ENCODE measurements at regions not wholly inside any gene's neighbourhood (a gene's known extent, or its start where the extent isn't known, plus 50 kb on each side); places are given as distances from the start of the nearest gene placed in this dataset.

DNA sequence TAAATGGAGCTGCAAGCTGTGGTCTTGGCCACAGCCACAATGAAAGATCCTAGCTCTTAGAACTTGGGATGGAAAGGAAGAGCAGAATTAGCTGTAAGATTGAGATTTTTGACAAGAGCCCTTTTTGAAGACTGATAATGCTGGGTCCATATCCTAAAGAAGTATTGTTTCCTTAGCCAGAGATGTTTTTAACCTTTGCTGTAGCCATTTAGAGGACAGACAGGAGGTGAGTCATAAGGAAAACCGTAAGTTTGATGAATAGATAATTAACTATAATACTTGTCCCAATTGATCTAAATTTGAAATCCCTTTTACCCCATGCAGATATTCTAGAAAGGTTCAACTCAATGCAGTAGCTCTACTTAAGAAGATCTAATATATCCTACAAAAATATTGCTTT, 213.7 kb downstream of the HTR1B start:
- no peak overlapping the region for H3K9ac ChIP-seq (ENCODE audit: low read depth, low read length)
- H3K36me3 ChIP-seq (ENCODE audit: insufficient read depth, low read depth, low read length), result no peaks in the 10 kb centered on the region
- peaks cover 8% of the 10 kb centered on the region; the same call in 1 of the 2 replicates for H3K9me3 ChIP-seq (ENCODE audit: insufficient read depth, low read depth, low read length)
- H3K4me3 ChIP-seq (ENCODE audit: low read length), result no peak overlapping the region
- no peaks in the 10 kb centered on the region for H3K4me1 ChIP-seq (ENCODE audit: insufficient read depth, low read length)
- no peak overlapping the region for H3K27ac ChIP-seq (ENCODE audit: low read length)
- H3K27me3 ChIP-seq (ENCODE audit: insufficient read depth, low read length), result no peaks in the 10 kb centered on the region

DNA sequence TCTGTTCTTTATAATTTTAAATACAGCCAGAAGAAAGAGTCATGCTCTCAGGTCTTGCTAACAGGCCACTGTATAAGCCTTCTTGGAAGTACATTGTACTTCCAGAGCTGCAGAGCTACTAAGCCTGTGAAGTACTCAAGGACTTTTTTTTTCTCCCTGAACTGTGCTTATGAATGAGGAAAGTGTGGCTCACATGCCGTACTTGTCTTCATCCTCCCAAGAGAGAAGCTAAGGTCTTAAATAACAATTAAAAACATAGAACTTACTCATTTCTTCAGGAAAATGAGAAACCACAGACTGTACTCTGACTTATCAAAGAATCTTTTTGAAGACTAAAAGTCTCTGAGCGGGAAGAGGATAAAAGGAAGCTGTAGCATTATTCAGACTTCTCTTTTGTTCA, 218.3 kb downstream of the HTR1B start:
- Histone ChIP-seq H3K4me3 (ENCODE audit: low read length) (no peak overlapping the region), H3K4me1 (ENCODE audit: insufficient read depth, low read length) (no peaks in the 10 kb centered on the region), H3K9ac (ENCODE audit: low read depth, low read length) (no peak overlapping the region)

DNA sequence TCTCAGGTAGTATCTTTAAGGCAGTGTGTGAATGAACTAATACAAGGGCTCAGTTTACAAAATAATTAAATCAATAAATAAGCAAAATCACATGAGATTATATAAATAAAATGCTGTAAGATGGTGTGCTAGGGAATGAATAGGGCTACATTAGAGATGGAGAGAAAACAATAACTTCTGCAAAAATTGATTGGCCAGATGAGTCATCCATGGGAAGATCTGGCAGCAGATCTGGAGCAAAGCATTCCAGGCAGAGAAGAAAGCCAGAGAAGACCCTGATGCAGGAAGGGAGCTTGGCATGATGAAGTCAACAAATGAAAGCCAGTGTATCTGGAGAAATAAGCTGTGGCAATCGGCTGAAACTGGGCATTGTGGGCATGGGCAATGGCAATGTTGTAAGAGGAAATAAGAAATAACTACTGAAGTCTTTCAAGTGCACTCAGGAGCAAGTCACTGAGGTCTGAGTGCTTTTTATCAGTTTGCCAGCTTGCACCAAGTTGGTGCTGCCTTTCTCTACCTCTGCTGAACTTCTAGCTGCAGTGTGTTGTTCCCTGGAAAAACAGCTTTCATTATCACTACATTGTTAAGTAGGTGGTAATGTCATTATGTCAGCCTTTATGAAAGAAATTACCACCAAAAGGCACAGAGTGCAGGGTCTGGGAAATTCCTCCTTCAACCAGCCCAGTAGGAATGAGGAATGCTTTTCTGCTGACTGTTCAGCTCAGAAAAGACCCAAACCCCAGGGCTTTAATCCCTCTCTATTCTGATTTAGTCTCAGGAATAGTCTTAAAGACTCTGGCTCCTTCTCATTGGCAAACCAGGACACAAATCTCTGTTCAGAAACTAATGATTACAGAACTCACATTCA, 231.6 kb downstream of the HTR1B start:
- Histone ChIP-seq H3K9ac (ENCODE audit: low read depth, low read length) (no peak overlapping the region), H3K36me3 (ENCODE audit: insufficient read depth, low read depth, low read length) (no peaks in the 10 kb centered on the region)

More for the DNA sequence above, 218.3 kb downstream of the HTR1B start:
- Histone ChIP-seq H3K27ac (ENCODE audit: low read length) (no peak overlapping the region), H3K36me3 (ENCODE audit: insufficient read depth, low read depth, low read length) (no peaks in the 10 kb centered on the region), H3K9me3 (ENCODE audit: insufficient read depth, low read depth, low read length) (no peaks in the 10 kb centered on the region), H3K27me3 (ENCODE audit: insufficient read depth, low read length) (no peaks in the 10 kb centered on the region)

DNA sequence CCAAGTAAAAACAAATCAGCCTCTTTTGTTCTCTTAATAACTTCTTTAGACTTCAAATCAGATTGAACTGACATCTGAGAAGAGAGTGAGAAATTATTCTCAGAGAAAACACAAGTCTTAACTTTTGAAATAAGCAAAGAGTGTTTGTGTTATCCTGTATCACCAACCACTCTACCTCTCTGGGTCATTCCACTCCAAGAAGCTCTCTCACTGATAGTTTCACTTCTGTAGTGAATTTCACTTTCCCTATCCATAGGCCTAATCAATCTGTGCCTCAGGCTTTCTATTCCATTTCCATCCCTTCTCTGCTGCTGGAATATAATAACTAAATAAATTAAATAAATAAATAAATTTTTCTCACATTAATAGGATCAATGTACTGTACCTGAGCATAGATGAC, 235.0 kb downstream of the HTR1B start:
- Histone ChIP-seq H3K4me3 (ENCODE audit: low read length) (no peak overlapping the region), H3K9me3 (ENCODE audit: insufficient read depth, low read depth, low read length) (no peaks in the 10 kb centered on the region; the same call in 1 of the 2 replicates), H3K27me3 (ENCODE audit: insufficient read depth, low read length) (no peaks in the 10 kb centered on the region), H3K4me1 (ENCODE audit: insufficient read depth, low read length) (no peaks in the 10 kb centered on the region), H3K27ac (ENCODE audit: low read length) (no peak overlapping the region), H3K9ac (ENCODE audit: low read depth, low read length) (no peak overlapping the region), H3K36me3 (ENCODE audit: insufficient read depth, low read depth, low read length) (no peaks in the 10 kb centered on the region)

More for the DNA sequence above, 231.6 kb downstream of the HTR1B start:
- Histone ChIP-seq H3K9me3 (ENCODE audit: insufficient read depth, low read depth, low read length) (no peaks in the 10 kb centered on the region), H3K27ac (ENCODE audit: low read length) (no peak overlapping the region), H3K4me3 (ENCODE audit: low read length) (no peak overlapping the region), H3K27me3 (ENCODE audit: insufficient read depth, low read length) (no peaks in the 10 kb centered on the region), H3K4me1 (ENCODE audit: insufficient read depth, low read length) (no peaks in the 10 kb centered on the region)

DNA sequence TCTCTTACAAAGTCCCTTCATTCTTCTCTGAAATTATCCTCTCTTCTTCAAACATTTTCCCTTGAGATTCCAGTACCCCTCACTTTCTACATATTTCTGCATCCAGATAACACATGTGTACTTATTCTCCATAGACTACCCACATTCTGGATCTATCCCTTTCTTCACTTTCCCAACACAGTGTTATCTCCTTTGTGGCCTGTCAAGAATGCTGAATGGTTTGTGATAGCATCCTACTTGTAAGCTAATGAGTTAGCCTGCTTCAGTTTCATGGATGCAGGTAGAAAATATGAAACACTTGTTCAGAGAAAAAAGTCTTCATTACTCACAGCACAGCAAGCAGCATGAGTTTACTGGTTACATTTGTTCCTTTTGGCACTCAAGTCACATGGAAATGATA, 245.4 kb downstream of the HTR1B start:
- Histone ChIP-seq H3K9me3 (ENCODE audit: insufficient read depth, low read depth, low read length) (peaks cover 15% of the 10 kb centered on the region), H3K4me1 (ENCODE audit: insufficient read depth, low read length) (no peaks in the 10 kb centered on the region), H3K9ac (ENCODE audit: low read depth, low read length) (no peak overlapping the region)

DNA sequence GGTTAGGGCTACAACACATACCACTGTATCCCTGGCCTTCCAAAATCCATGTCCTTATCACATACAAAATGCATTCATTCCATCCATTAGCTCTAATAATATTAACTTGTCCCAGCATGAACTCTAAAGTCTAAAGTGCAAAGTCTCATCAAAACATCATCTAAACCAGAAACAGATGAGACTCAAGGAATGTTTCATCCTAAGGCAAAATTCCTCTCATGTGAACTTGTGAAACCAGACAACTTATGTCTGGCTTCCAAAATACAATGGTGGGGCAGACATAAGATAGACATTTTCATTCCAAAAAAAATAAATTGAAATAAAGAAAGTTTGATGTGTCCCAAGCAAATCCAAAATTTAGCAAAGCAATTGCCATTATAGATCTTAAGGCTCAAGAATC, 257.4 kb downstream of the HTR1B start:
- H3K9ac ChIP-seq (ENCODE audit: low read depth, low read length), result no peak overlapping the region
- no peak overlapping the region for H3K4me3 ChIP-seq (ENCODE audit: low read length)
- H3K9me3 ChIP-seq (ENCODE audit: insufficient read depth, low read depth, low read length), result no peaks in the 10 kb centered on the region
- H3K27me3 ChIP-seq (ENCODE audit: insufficient read depth, low read length), result no peaks in the 10 kb centered on the region
- no peaks in the 10 kb centered on the region for H3K36me3 ChIP-seq (ENCODE audit: insufficient read depth, low read depth, low read length)
- no peak overlapping the region for H3K27ac ChIP-seq (ENCODE audit: low read length)
- H3K4me1 ChIP-seq (ENCODE audit: insufficient read depth, low read length), result no peaks in the 10 kb centered on the region

More for the DNA sequence above, 245.4 kb downstream of the HTR1B start:
- H3K36me3 ChIP-seq (ENCODE audit: insufficient read depth, low read depth, low read length), result no peaks in the 10 kb centered on the region
- no peak overlapping the region for H3K4me3 ChIP-seq (ENCODE audit: low read length)
- H3K27ac ChIP-seq (ENCODE audit: low read length), result no peak overlapping the region
- no peaks in the 10 kb centered on the region for H3K27me3 ChIP-seq (ENCODE audit: insufficient read depth, low read length)

DNA sequence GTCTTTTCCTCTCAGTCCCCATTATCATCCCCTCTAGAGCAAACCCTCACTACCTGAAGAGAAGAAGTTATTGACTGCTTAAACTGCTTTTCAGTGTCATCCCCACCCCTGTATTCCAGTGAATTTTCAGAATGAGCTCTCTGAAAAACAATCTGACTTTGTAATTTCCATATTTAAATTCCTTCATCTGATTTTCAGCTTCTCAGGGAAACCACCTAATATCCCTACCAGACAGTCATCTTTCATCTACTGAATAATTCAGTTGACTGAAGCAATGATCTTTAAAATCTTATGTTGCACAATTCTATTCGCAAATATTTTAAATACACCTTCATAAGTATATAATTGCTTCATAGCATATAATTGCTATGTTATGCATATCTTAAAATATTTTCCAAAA, 258.7 kb downstream of the HTR1B start:
- Histone ChIP-seq H3K4me3 (ENCODE audit: low read length) (no peak overlapping the region), H3K9me3 (ENCODE audit: insufficient read depth, low read depth, low read length) (no peaks in the 10 kb centered on the region), H3K27me3 (ENCODE audit: insufficient read depth, low read length) (no peaks in the 10 kb centered on the region), H3K27ac (ENCODE audit: low read length) (no peak overlapping the region), H3K36me3 (ENCODE audit: insufficient read depth, low read depth, low read length) (no peaks in the 10 kb centered on the region), H3K9ac (ENCODE audit: low read depth, low read length) (no peak overlapping the region), H3K4me1 (ENCODE audit: insufficient read depth, low read length) (no peaks in the 10 kb centered on the region)

DNA sequence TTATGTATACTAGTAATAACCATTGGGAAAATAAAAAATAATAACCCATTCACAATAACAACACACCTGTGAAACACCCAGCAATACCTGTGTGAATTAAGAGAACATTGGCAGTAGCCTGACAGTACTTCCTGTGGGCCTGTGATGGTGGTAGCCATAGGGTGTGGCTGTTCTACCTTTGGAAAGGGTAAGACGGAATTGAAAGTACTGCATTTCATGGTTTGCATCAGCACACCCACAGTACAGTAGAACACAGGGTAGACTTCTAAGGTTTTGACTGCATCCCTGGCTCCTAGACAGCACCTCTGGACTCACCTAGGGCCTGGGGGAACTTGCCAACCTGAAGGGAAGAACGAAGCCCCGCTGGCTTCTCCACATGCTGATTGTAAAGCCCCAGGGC, 279.8 kb downstream of the HTR1B start:
- Histone ChIP-seq H3K27ac (ENCODE audit: low read length) (no peak overlapping the region), H3K9me3 (ENCODE audit: insufficient read depth, low read depth, low read length) (no peaks in the 10 kb centered on the region), H3K27me3 (ENCODE audit: insufficient read depth, low read length) (no peaks in the 10 kb centered on the region), H3K4me3 (ENCODE audit: low read length) (no peak overlapping the region), H3K4me1 (ENCODE audit: insufficient read depth, low read length) (no peaks in the 10 kb centered on the region), H3K36me3 (ENCODE audit: insufficient read depth, low read depth, low read length) (no peaks in the 10 kb centered on the region), H3K9ac (ENCODE audit: low read depth, low read length) (no peak overlapping the region)

DNA sequence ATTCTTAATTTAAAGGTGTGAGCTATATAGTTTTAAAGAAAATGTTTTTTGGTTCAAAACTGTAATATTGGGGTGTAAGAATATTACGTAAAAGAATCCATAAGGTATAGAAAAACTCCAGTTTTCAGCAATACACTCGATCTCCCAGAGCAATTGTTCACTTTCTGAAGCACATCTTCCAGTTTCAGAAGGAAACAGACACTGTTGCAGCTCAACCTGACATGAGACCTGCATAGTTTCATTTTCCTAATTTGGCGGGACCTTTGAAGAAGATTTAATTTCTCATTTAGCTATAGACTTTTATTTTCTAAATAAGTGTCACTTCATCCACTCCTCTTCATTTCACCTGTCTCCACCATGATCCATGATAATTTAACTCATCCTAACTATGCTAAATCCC, 281.5 kb downstream of the HTR1B start:
- Histone ChIP-seq H3K4me3 (ENCODE audit: low read length) (no peak overlapping the region), H3K36me3 (ENCODE audit: insufficient read depth, low read depth, low read length) (no peaks in the 10 kb centered on the region), H3K9ac (ENCODE audit: low read depth, low read length) (no peak overlapping the region), H3K27me3 (ENCODE audit: insufficient read depth, low read length) (no peaks in the 10 kb centered on the region), H3K9me3 (ENCODE audit: insufficient read depth, low read depth, low read length) (no peaks in the 10 kb centered on the region), H3K27ac (ENCODE audit: low read length) (no peak overlapping the region), H3K4me1 (ENCODE audit: insufficient read depth, low read length) (no peaks in the 10 kb centered on the region)

DNA sequence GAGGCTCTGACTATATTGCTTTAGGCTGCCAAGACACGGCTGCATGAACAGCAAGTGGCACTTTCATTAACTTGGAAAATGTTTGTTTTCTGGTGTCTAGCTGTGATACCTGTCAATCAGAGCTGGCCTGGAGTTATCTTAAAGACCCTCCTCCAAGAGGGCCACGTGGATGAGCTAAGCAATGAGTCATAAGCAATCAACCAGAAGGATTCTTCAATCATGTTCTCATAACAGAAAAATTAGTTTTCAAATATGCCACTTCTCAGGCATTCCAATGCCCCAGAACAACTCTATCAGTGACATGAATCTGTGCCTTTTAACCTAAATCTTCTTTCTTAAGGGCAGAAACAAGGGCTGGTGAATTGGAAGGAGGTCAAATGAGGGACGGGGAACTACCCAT, 283.0 kb downstream of the HTR1B start:
- H3K4me1 ChIP-seq (ENCODE audit: insufficient read depth, low read length), result no peaks in the 10 kb centered on the region
- H3K9me3 ChIP-seq (ENCODE audit: insufficient read depth, low read depth, low read length), result no peaks in the 10 kb centered on the region
- no peaks in the 10 kb centered on the region for H3K27me3 ChIP-seq (ENCODE audit: insufficient read depth, low read length)
- H3K4me3 ChIP-seq (ENCODE audit: low read length), result no peak overlapping the region
- H3K9ac ChIP-seq (ENCODE audit: low read depth, low read length), result no peak overlapping the region
- H3K36me3 ChIP-seq (ENCODE audit: insufficient read depth, low read depth, low read length), result no peaks in the 10 kb centered on the region
- H3K27ac ChIP-seq (ENCODE audit: low read length), result no peak overlapping the region

DNA sequence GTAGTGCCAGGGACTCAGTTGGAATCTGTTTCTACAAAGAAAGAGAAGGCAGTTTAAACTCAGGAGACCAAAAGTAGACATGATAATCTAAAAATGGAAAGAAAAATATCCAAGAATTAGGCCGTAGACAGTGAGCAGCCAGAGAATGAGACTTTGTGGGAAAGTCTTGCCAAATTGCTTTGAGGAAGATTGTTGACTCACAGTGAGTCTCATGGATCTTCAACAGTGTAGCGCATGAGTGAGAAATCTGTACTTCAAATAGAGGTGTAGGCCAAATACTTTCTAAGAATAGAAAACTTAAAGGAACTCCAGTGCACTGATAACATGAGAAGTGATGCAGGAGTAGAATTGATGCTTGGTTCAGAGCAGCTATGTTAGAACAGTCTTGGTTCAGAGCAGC, 284.5 kb downstream of the HTR1B start:
- Histone ChIP-seq H3K27ac (ENCODE audit: low read length) (no peak overlapping the region), H3K9ac (ENCODE audit: low read depth, low read length) (no peak overlapping the region), H3K4me3 (ENCODE audit: low read length) (no peak overlapping the region), H3K9me3 (ENCODE audit: insufficient read depth, low read depth, low read length) (no peaks in the 10 kb centered on the region), H3K36me3 (ENCODE audit: insufficient read depth, low read depth, low read length) (no peaks in the 10 kb centered on the region), H3K27me3 (ENCODE audit: insufficient read depth, low read length) (no peaks in the 10 kb centered on the region), H3K4me1 (ENCODE audit: insufficient read depth, low read length) (no peaks in the 10 kb centered on the region)

DNA sequence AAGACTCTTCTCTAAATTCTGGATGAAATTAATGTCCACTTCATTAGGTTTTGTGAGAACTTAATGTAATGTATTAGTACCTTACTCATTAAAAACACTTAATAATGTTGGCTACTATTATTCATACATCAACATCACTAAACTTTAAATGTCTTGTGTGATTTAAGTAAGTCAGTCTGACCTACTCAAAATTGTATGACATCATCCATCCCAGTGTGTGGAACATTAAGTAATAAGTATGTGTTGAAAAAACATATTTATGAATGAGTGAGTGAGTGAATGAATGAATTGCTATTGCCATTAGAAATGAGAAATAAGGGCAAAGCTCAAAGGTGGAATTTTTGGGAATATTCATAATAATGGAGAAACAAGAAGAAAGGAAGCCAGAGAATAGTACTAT, 285.8 kb downstream of the HTR1B start:
- Histone ChIP-seq H3K27ac (ENCODE audit: low read length) (no peak overlapping the region), H3K9ac (ENCODE audit: low read depth, low read length) (no peak overlapping the region), H3K9me3 (ENCODE audit: insufficient read depth, low read depth, low read length) (no peaks in the 10 kb centered on the region), H3K4me1 (ENCODE audit: insufficient read depth, low read length) (no peaks in the 10 kb centered on the region), H3K27me3 (ENCODE audit: insufficient read depth, low read length) (no peaks in the 10 kb centered on the region), H3K36me3 (ENCODE audit: insufficient read depth, low read depth, low read length) (no peaks in the 10 kb centered on the region), H3K4me3 (ENCODE audit: low read length) (no peak overlapping the region)
